ENCODE measurements at regions not wholly inside any gene's neighbourhood (a gene's known extent, or its start where the extent isn't known, plus 50 kb on each side); places are given as distances from the start of the nearest gene placed in this dataset.

DNA sequence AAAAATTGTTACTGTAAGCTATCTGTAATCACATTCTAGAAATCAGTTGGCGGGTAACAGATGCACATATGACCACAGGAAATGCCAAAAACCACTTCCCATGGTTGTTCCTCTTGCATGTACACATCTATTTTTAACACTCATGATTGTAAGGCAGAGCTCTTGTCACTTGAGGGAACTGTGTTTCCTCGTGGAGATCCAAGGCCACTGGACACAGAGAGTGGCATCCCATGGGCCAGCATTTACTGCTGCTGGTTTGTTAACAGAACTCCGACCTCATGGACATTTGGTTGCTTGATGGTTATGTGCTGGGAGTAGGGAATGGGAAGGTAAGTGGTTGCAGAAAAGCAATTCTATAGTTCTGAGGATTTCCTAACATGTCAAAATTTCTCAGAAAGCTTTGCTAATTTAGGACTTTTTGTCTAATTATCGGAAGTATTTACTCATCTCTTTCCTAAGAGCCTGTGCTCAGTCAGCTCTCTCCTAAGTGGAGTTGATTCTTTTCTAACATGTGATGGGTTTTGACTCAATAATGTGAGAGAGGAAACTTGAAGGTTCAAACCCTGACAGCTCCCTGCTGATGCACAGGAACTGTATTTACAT is 202.0 kb upstream of the NR3C1 start:
- DNase-seq (ENCODE audit: extremely low read depth, low read depth): no peak
- TF ChIP-seq CTCF (IDR thresholded peaks at IDR 0.05; ENCODE audit: low read depth, low read length, missing control alignments): no peak
- no peak overlapping the region for H3K4me3 ChIP-seq (replicated peaks; ENCODE audit: low read depth, low read length)

- DNase-seq (ENCODE audit: extremely low read depth, low read depth): no peak
- no peak overlapping the region for H3K4me3 ChIP-seq (replicated peaks; ENCODE audit: low read depth, low read length)
- TF ChIP-seq CTCF (IDR thresholded peaks at IDR 0.05; ENCODE audit: low read depth, low read length, missing control alignments): no peak
These were observed 198.4 kb upstream of the NR3C1 start for GRCh38 chr5:143601917-143602333.

DNA sequence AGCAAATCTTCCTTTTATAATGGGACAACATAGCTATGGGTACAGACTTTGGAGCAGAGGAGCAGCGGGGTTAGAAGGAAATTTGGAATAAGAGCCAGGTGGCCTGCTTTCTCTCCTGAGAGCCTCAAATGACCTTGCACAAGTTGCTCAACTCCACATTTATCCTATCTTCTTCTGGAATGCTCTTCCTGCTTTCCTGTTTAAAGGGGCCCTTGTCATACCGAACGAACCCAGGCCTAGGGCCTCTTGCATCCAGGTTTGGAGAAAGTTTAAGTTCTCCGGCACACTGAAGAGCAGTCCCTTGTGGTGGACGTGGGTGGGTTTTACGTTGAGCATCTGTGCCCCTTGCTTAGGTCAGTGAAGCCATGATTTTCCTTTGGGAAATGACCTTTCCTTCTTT is 197.9 kb upstream of the NR3C1 start:
- no peak overlapping the region for H3K4me3 ChIP-seq (replicated peaks; ENCODE audit: low read depth, low read length)
- TF ChIP-seq CTCF (IDR thresholded peaks at IDR 0.05; ENCODE audit: low read depth, low read length, missing control alignments): no peak
- no peak for DNase-seq (ENCODE audit: extremely low read depth, low read depth)

GRCh38 chr5:143600396-143601075 is 197.1 kb upstream of the NR3C1 start:
- TF ChIP-seq CTCF (IDR thresholded peaks at IDR 0.05; ENCODE audit: low read depth, low read length, missing control alignments): no peak
- no peak for DNase-seq (ENCODE audit: extremely low read depth, low read depth)
- no peak overlapping the region for H3K4me3 ChIP-seq (replicated peaks; ENCODE audit: low read depth, low read length)

- no peak for TF ChIP-seq CTCF (IDR thresholded peaks at IDR 0.05; ENCODE audit: low read depth, low read length, missing control alignments)
- H3K4me3 ChIP-seq (replicated peaks; ENCODE audit: low read depth, low read length): no peak overlapping the region
- DNase-seq (ENCODE audit: extremely low read depth, low read depth): no peak
These were observed 196.0 kb upstream of the NR3C1 start for GRCh38 chr5:143599474-143599873.

- H3K4me3 ChIP-seq (replicated peaks; ENCODE audit: low read depth, low read length): no peak overlapping the region
- TF ChIP-seq CTCF (IDR thresholded peaks at IDR 0.05; ENCODE audit: low read depth, low read length, missing control alignments): no peak
- no peak for DNase-seq (ENCODE audit: extremely low read depth, low read depth)
These were observed 193.3 kb upstream of the NR3C1 start for GRCh38 chr5:143596824-143597223.
